HUES64 (cell line): ENCODE measurements at regions not wholly inside any gene's neighbourhood (a gene's known extent, or its start where the extent isn't known, plus 50 kb on each side); places are given as distances from the start of the nearest gene placed in this dataset.

Experiments used
- H3K27ac ChIP-seq: 2 replicates; pipeline ENCODE4 v1.7.0; 2013; ENCODE audit warnings: low read depth, low read length, inconsistent platforms
- H3K27me3 ChIP-seq: 2 replicates; pipeline ENCODE4 v1.6.1; 2013; ENCODE audit warnings: mild to moderate bottlenecking, low read length; ENCODE audit not compliant: insufficient read depth
- H3K36me3 ChIP-seq: 2 replicates; pipeline ENCODE4 v1.6.1; 2013; ENCODE audit warnings: mild to moderate bottlenecking, low read length; ENCODE audit not compliant: insufficient read depth
- H3K4me1 ChIP-seq: 2 replicates; pipeline ENCODE4 v1.6.1; 2013; ENCODE audit warnings: mild to moderate bottlenecking, low read length, moderate library complexity; ENCODE audit not compliant: insufficient read depth
- H3K4me3 ChIP-seq: 2 replicates; pipeline ENCODE4 v1.5.1; 2013; ENCODE audit warnings: mild to moderate bottlenecking, low read length, moderate library complexity
- H3K9ac ChIP-seq: 2 replicates; pipeline ENCODE4 v1.6.1; 2013; ENCODE audit warnings: mild to moderate bottlenecking, low read depth, low read length
- H3K9me3 ChIP-seq: 2 replicates; pipeline ENCODE4 v1.6.1; 2013; ENCODE audit warnings: low read depth, low read length; ENCODE audit not compliant: insufficient read depth
- WGBS: fragments of 150-250, 120-280 bp; methylation state at CpG from one replicate; pipeline ENCODE4 v1.1.7; 2013; ENCODE audit warnings: missing lambda C conversion rate; 5-methylcytosine and 5-hydroxymethylcytosine counted together

DNA sequence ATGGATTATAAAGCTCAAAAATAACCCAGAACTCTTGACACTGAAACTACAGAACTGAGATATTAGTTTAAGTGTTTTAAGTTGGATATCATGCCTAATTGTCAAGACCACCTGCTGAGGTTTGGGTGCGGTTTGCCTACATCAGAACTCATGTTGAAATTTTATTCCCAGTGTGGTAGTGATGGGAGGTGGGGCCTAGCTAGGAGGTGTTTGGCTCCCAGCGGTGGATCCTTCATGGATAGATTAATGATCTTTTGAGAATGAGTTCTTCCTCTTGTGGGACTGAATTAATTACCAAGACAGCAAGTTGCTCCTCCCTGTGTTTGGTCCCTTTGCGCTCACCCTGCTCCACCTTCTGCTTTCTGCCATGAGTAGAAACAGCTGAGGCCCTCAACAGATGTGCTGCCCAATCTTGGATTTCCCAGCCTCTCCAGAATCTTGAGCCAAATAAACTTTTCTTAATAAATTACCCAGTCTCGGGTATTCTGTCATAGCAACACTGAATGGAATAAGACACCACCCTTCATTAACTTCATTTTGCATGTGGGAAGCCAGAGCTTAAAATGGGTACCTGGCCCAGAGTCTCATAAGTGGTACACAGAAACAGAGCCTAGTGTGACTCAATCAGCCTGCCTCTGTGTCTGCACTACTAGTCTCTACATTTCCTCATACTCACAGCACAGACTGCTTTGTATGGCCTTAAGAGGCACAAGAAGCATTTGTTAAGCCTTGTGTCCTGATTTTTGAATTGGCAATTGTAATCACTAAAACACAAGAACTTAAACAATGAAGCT lies 158.4 kb downstream of the IBTK start:
- H3K36me3 ChIP-seq, result no peaks in the 10 kb centered on the region
- H3K9me3 ChIP-seq, result no peaks in the 10 kb centered on the region
- no peak overlapping the region for H3K27ac ChIP-seq
- WGBS, result 95% methylated on average over 4 of the region's 4 CpGs
- no peaks in the 10 kb centered on the region for H3K4me1 ChIP-seq
- no peak overlapping the region for H3K9ac ChIP-seq
- no peak overlapping the region for H3K4me3 ChIP-seq
- H3K27me3 ChIP-seq, result no peaks in the 10 kb centered on the region

DNA sequence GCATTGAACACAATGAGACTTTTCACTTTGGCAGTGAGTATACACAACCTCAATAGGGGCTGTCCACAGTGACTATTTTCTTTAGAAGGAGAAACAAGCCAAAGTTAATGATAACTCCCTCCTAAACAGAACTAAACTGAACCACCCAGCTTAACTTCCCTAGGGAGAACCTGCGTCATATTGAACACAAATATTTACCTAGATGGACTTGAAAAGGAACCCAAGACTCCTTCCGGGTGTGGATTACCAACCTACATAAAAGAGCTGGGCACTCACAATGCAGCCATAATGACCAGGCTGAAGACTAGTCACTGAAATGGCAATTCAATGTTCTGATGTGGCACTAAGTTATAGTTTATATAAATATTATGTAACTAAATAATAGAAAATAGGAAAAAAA lies 160.6 kb downstream of the IBTK start:
- H3K4me1 ChIP-seq, result no peaks in the 10 kb centered on the region
- H3K9ac ChIP-seq, result no peak overlapping the region
- no peaks in the 10 kb centered on the region for H3K27me3 ChIP-seq
- H3K27ac ChIP-seq, result no peak overlapping the region
- no peak overlapping the region for H3K4me3 ChIP-seq
- no peaks in the 10 kb centered on the region for H3K36me3 ChIP-seq
- WGBS, result 94% methylated on average over 2 of the region's 2 CpGs
- H3K9me3 ChIP-seq, result no peaks in the 10 kb centered on the region

DNA sequence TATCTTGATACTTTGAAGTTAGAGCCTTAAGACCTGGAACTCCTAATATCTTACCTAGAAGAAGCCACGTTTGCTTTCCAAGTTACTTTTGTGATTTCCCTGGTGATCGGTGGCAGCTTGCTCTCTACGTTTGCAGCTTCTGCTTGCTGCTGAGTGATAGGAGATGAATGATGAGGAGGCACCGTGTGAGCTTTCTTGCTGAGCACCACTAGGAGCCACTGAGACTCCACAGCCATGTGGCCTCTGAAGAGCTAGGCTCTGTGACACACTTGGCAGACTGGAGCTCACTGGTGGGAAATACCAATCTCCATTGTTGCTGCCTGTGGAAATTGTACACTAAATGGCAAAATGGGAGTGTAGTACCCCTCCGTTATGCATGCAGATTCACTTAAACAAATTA lies 161.8 kb downstream of the IBTK start:
- Histone ChIP-seq H3K9me3 (no peaks in the 10 kb centered on the region), H3K27me3 (no peaks in the 10 kb centered on the region), H3K4me3 (no peak overlapping the region), H3K4me1 (no peaks in the 10 kb centered on the region), H3K9ac (no peak overlapping the region), H3K27ac (no peak overlapping the region), H3K36me3 (no peaks in the 10 kb centered on the region)
- WGBS, result 79% methylated on average over 5 of the region's 5 CpGs

DNA sequence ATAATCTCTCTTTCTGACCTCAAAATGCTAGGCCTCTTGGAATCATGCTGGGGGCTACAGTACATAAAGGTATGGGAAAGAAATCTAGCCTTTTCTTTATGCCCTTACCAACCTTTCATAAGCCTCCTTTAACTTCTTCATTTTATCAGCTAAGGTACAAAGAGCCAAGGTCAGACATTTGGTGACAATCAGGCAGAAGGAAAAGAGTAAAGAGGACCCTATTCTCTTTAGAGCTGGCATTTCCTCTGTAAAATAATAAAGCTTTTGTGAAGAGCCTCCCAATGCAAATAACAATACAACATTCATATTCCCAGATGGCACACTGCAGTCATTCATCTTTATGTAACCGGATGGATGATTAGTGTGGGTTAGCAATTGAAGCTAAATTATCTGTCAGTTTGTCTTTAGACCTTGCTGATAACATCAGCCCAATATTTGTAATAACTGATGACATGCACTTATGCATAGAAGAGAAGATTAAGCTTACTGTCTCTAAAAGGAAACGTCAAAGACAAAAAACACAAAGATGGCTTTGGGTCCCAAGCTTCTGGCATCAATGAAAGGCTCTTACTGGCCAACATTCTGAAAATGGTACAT lies 163.1 kb downstream of the IBTK start:
- Histone ChIP-seq H3K9me3 (no peaks in the 10 kb centered on the region), H3K27ac (no peak overlapping the region), H3K4me1 (no peaks in the 10 kb centered on the region), H3K4me3 (no peak overlapping the region), H3K27me3 (no peaks in the 10 kb centered on the region), H3K9ac (no peak overlapping the region), H3K36me3 (no peaks in the 10 kb centered on the region)
- WGBS, result 97% methylated on average over 2 of the region's 2 CpGs

DNA sequence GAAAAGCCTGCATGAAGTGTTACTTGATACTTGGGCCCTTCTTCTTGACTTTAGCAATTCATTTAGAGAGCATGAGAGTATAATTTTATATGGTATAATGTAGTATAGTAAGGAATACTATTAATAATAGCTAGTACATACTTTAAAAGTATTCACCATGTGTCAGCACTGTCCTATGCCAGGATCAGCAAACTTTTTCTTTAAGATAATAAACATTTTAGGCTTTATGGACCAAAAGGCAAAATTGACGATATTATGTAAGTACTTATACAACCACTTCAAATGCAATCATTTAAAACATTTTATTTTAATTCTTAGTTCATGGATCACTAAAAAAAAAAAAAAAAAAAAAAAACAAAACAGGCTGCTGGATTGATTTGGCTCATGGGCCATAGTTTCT lies 163.9 kb downstream of the IBTK start:
- Histone ChIP-seq H3K27ac (no peak overlapping the region), H3K9ac (no peak overlapping the region), H3K36me3 (no peaks in the 10 kb centered on the region), H3K4me3 (no peak overlapping the region), H3K9me3 (no peaks in the 10 kb centered on the region), H3K27me3 (no peaks in the 10 kb centered on the region), H3K4me1 (no peaks in the 10 kb centered on the region)
- WGBS, result no CpG with 5 or more reads among the region's 1 CpG

DNA sequence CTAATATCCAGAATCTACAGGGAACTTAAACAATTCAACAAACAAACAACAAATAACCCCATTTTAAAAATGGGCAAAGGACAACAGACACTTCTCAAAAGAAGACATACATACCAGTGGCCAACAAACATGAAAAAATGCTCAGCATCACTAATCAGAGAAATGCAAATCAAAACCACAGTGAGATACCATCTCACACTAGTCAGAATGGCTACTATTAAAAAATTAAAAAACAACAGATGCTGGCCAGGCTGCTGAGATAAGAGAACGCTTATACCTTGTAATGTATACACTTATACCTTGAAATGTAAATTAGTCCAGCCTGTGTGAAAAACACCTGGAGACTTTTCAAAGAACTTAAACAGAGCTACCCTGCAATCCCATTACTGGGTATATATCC lies 166.8 kb downstream of the IBTK start:
- Histone ChIP-seq H3K4me1 (no peaks in the 10 kb centered on the region), H3K9ac (no peak overlapping the region), H3K36me3 (no peaks in the 10 kb centered on the region), H3K4me3 (no peak overlapping the region), H3K27ac (no peak overlapping the region), H3K9me3 (no peaks in the 10 kb centered on the region), H3K27me3 (no peaks in the 10 kb centered on the region)
- no CpG with 5 or more reads among the region's 1 CpG for WGBS

DNA sequence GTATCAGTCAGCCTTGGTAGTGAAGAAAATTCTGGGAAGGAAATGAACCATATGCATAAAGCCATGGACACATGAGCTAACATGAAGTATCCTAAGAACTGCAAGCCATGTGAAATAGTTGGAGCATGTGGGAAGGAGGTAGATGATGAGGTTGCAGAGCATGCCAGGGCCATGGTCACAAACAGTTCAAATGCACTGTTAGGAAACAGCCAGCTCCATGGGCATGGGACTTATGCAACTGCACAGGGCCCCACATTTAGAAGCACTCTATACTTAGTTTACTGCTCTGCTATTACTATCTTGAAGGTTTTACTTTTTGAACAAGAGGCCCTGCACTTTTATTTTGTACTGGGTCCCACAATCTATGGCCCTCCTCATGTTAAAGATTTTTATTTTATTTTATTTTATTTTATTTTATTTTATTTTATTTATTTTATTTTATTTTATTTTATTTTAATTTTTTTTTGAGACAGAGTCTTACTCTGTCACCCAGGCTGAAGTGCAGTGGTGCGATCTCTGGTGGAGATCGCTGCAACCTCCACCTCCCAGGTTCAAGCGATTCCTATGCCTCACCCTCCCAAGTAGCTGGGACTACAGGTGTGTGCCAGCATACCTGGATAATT lies 169.1 kb downstream of the IBTK start:
- Histone ChIP-seq H3K9me3 (no peaks in the 10 kb centered on the region), H3K4me3 (no peak overlapping the region), H3K9ac (no peak overlapping the region), H3K27me3 (no peaks in the 10 kb centered on the region), H3K4me1 (no peaks in the 10 kb centered on the region; the same call in 1 of the 2 replicates), H3K27ac (no peak overlapping the region), H3K36me3 (no peaks in the 10 kb centered on the region)
- WGBS, result 98% methylated on average over 3 of the region's 3 CpGs

DNA sequence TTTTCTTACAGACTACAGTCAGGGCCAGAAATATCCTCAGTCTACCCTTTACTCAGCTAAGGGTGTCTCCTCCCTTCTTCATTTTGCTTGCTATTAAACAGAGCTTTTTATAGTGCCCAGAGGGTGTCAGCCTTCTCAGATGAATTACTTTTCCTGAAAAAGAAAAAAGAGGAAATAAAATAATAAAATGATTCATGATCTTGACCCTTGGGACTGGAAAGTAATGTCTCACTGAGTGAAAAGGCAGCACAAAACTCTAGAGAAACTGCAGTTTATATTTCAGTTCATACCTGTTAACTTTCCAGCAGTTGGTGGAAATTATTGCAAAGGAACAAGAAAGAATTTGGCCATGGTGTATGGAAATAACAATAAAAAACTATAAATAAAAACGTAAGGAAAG lies 170.6 kb downstream of the IBTK start:
- Histone ChIP-seq H3K36me3 (no peaks in the 10 kb centered on the region), H3K27ac (no peak overlapping the region), H3K9ac (no peak overlapping the region), H3K9me3 (no peaks in the 10 kb centered on the region), H3K4me3 (no peak overlapping the region), H3K27me3 (no peaks in the 10 kb centered on the region), H3K4me1 (no peaks in the 10 kb centered on the region; the same call in 1 of the 2 replicates)
- no CpG with 5 or more reads among the region's 1 CpG for WGBS

DNA sequence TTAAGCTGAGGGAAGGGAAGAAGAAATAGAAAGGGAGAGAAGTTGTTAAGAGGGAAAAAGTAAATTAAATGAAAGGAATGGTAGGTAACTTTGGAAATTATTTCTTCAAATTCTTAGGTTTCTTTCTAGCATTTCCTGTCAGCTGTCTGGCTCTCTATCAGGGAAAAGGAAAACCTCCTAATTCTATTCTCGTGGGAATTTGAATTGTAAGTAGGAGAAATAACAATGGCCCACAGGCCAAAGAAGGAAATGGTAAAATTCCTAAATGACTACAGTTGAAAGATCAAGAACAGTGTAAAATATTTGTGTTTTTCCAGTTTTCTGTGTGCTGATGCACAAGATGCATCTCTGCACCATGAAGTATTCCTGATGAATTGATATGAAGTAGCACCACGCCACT lies 173.0 kb downstream of the IBTK start:
- H3K9ac ChIP-seq, result no peak overlapping the region
- H3K36me3 ChIP-seq, result no peaks in the 10 kb centered on the region
- no peaks in the 10 kb centered on the region for H3K9me3 ChIP-seq
- 85% methylated on average over 2 of the region's 2 CpGs for WGBS
- H3K27me3 ChIP-seq, result no peaks in the 10 kb centered on the region
- no peak overlapping the region for H3K4me3 ChIP-seq
- no peaks in the 10 kb centered on the region; the same call in 1 of the 2 replicates for H3K4me1 ChIP-seq
- no peak overlapping the region for H3K27ac ChIP-seq

DNA sequence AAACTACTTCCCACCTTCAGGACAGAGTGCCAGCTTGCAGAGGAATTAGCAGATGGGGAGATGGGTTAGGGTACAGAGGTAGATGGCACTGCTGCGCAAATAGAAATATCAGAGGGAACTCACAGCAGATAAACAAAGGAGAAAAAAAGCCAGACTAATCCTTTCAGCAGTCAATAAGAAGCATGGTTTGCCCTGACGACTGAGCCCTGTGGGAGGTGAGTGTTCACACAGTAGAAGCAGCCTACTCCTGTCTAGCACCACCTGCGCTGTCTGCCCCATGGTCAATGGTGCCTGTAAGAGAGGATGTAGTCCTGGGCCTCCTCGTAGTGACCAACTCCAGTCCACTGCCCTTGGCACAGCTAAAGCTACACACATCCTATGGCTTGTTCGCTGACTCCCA lies 174.1 kb downstream of the IBTK start:
- H3K9me3 ChIP-seq, result no peaks in the 10 kb centered on the region
- no peaks in the 10 kb centered on the region; the same call in 1 of the 2 replicates for H3K4me1 ChIP-seq
- WGBS, result 86% methylated on average over 5 of the region's 5 CpGs
- no peaks in the 10 kb centered on the region for H3K27me3 ChIP-seq
- H3K27ac ChIP-seq, result no peak overlapping the region
- no peaks in the 10 kb centered on the region for H3K36me3 ChIP-seq
- no peak overlapping the region for H3K9ac ChIP-seq
- no peak overlapping the region for H3K4me3 ChIP-seq

DNA sequence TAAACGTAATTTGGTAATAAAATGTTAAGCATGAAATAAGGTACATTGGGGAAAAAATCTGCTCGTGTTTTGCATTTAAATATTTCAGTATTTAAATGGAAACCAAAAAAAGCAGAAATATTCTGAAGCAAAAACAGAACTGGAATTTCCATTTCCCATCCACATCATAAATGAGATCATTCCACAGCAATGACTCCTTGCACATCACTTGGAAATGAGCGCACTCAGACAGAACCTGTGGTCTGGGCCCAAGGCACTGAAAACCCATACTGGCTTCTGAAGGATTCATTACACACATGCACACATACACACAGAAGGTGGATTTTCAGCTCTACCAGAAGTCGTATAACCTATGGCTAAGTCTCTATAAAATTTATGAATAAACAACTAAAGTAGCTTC lies 174.8 kb downstream of the IBTK start:
- Histone ChIP-seq H3K9me3 (no peaks in the 10 kb centered on the region), H3K36me3 (no peaks in the 10 kb centered on the region), H3K9ac (no peak overlapping the region), H3K27me3 (no peaks in the 10 kb centered on the region), H3K4me1 (no peaks in the 10 kb centered on the region; the same call in 1 of the 2 replicates), H3K27ac (no peak overlapping the region), H3K4me3 (no peak overlapping the region)
- 40% methylated on average over 1 of the region's 4 CpGs for WGBS
